ENCODE measurements at regions not wholly inside any gene's neighbourhood (a gene's known extent, or its start where the extent isn't known, plus 50 kb on each side); places are given as distances from the start of the nearest gene placed in this dataset.

DNA sequence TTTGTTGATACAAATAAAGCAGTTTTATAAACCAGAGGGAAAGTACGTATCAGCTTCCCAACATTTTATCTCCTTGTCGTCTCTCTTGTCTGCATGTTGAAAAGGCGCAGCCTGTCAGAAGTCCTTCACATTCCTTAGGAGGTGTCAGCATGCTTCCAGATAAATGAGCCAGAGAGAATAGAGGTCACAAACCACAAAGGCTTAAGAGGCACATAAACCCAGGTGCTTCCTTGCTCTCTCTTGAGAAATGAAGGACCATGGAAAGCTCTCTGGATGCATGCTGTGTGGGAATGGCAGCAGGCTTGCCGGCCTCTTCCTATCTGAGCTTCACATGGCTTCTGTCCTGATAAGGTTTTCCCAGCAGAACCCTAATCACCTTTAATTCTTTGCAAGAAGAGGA, 448.5 kb downstream of the XPNPEP1 start:
- no peak for DNase-seq

DNA sequence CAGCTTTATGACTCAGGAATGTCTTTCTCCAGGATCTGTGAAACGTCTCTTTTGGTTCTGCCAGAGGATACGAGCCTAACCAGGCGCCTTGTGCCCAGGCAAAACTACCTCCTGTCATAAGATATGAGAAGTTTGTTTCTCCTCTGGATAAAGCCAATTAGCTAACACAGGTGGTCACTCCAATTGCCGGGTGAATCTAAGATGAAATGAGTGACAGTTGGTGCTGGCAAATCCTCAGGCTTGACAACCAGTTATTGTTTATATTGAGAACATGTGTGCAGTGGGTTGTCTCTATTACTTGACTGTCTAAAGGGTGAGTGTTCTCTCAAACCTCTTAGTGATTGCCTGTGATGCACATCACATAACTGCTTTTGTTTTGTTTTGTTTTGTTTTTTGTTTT, 449.1 kb downstream of the XPNPEP1 start:
- DNase-seq = no peak

DNA sequence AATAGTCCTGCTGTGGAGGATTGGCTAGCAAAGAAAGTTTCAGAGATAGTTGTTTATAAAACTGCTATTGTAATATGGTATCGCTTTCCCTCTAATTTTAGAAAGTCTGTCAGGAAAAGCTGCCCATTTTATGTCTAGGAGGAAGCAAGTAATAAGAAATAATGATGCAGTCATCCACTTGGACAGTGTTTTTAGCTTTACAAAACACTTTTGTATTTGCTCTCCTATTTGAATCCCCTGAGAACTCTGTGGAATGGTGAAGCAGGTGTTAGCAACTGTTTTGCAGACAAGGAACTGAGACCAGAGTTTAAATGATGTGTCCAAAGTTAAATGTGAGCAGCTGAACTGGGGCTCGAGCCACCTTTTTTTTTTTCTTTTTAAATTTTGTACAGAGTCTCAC, 455.8 kb downstream of the XPNPEP1 start:
- DNase-seq = no peak

DNA sequence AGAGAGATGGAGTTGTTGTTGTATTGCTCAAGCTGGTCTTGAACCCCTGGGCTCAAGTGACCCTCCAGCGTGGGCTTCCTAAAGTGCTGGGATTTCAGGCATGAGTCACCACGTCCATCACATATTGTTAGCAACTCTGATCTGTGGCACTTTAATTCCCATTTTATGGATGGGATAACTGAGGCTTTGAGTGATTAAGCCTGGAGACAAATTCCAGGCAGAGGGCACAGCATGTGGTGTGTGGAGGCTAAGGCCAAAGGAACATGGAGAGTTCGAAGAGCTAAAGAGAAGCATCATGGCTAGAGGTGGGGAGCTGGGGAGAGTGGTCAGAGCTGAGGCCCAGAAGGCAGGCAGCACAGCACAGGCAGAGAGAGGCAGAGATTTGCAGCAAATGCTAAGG, 458.4 kb downstream of the XPNPEP1 start:
- DNase-seq = no peak

DNA sequence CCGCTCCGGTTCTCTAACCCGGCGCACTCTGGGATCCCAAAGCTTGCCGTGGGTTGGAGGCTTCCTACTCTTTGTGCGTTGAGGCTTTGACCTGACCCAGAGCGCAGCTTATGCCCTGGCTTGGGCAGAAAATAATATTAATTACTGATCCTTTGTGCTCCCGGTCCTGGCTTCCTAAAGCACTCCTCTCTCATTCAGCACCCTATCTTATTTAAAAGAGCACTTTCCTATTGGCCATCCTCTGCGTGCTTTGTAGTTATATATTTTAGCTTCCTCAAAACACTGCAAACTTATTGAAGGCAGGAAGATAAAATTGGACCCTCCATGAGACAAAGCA, 466.0 kb downstream of the XPNPEP1 start:
- no peak for DNase-seq

DNA sequence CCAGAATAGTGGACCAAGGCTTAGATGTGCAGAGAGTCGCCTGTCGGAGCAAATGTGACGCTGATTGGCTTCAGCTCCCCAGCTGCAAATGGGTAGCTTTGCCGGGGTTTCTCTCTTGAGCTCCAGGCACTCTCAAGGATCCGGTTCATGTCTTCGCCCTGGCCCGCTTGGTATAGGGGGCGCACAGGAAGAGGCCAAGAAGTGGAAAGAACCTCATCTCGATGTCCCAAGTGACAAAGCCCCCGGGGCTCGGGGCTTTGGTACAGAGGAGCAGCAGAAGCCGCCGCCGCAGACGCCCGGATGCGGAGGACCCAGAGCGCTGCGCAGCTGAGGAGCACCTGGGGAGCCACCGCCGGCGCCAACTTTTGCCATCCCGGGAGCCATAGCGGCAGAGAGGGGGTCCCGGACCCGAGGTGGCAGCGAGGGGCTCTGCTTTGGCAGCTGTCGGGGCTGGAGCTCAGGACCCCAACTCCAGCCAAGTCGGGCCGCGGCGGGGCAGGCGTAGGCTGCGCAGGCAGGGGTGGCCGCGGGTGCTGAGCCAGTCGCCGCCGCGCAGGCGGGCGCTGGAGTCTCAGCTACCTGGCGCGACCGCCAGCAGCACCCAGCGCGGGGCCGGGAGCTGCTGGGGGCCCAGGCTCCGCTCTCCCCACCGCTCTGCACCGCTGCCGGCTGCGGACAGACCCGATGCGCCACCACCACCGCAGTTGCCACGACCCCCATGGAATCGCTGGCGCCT, 466.6 kb downstream of the XPNPEP1 start:
- DNase-seq = no peak

DNA sequence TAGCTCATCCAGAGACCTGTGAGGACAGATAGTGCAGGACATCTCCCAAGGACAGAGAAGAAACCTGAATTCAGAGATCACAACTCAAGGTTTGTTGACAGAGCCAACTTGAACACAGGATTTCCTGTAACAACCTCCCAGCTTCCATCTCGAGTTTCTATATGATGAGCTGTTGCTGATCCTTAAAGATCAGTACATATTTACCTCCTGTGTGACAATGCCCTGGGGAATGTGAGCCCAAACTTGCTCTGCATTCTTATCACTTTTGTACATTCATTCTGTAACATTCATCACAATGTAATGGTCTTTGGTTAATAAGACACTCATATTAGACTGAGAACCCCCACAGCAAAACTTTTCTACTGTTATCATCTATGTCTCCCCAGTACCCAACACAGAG, 468.6 kb downstream of the XPNPEP1 start:
- no peak for DNase-seq

DNA sequence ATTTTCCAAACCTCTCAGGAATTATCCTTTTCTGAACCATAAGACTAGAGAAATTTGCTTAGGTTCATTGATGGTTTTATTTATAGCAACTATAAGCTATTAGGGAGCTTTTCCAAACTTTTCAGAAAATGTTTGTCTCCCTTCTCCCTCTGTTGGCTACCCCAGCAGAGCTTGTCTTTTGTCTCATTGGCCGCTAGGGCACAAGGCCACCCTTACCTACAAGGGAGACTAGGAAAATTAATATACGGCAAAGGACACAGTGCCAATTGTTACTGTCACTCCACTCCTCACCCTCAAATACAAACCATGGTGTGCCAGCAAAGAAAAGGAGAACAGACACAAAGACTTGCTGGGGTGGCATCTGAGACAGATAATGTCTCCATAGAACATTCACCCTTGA, 471.4 kb downstream of the XPNPEP1 start:
- no peak for DNase-seq

DNA sequence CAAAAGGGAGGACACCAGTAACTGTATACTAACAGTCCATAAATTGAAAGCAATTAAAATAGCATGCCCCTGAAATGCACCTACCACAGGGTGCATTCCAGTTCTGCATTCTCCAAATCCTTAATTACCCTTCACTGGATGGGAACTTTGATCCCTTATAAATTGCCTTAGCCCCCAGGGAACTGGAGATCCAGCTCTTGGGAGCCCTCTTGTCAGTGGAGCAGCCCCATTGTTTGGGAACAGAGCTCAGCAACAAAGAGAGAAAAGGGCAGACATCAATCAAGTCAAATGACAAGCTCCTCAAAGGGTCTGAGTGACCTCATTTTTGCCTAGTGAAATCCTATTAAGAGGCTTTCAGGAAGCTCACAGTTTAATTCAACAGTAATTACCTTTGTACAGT, 472.6 kb downstream of the XPNPEP1 start:
- DNase-seq = no peak

DNA sequence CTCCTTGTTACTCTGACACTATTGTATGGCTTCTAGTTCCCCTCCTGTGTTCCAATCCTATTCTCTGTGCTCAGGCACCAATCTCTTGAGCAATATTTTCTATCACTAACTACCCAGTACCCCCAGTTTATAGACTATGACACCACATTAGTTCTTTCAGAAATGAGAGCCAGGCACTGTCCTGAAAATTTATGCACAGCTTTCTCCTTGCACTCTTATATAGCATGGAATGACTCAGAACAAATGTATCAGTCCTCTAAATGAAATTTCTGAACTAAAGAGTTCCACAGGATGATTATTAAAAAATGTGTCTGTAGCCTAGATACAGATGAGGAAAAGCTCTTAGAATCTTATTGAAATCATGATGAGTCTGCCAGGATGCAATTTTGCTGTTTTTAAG, 489.9 kb downstream of the XPNPEP1 start:
- no peak for DNase-seq

DNA sequence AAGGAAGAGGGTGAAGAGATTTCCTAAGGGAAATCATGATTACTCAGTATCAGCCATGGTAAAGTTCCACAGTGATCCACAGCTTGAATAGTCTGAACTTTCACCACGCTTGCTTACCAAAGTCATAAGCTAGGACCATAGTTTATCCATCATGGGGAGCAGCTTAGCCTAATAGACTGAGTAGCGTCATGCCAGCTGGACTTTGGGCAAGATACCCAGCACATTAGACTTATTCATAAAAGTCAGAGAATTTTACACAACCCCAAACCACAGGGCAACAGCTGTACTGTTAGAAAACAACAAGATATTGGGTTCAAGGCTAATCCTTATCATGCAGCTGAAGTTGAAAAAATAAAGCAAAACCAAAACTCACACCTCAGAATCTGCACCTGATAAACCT, 491.0 kb downstream of the XPNPEP1 start:
- DNase-seq = no peak

DNA sequence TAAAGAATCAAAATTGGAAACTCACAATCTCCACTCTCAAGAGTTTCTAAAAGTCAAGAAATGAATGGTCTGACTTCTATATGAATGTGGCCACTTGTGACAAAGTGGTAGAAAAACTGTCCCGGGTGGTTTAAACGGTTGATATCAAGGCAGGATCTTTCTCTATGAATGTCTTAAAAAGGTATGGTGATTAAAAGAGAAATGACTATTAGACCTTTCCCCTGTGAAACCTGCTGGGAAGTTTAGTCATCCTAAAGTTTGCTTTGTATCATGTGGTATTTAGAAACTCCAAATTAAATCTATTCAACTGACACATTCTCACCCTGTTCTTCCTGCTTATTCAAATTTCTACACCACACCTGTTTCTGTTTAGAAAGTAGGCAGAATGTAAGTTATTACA, 492.5 kb downstream of the XPNPEP1 start:
- no peak for DNase-seq

DNA sequence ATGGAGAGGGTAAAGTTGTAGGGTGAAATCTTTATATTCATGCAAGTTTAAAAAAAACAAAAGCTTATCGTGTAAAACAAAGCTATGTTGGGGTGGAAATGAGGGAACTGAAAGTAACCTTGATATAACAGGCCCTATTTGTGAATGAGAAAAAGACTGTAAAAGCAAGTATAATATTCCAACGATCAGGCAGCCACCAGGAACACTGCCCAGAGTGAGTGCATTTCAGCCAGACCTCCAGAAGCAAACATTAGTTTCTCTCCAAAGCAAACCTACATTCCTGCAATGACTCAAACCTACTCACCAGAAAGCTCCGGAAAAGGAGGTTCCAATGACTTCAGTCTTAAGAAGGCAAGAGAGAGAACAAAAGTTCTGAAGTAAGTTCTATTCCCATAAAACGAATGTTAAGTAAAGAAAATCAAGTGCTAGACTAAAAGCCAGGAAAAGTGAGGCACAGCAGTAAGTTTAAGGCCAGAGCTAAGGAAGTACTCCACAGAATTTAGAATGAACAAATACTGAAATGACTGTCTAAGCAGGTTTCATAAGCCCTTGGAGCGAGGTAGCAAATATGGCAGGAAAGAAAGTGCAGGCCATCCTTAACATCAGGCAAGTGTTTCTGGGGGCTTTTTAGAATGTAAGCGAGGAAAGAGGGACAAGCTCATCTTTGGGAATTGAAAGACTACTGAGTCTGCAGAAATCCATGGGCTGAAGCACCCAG, 493.1 kb downstream of the XPNPEP1 start:
- no peak for DNase-seq

DNA sequence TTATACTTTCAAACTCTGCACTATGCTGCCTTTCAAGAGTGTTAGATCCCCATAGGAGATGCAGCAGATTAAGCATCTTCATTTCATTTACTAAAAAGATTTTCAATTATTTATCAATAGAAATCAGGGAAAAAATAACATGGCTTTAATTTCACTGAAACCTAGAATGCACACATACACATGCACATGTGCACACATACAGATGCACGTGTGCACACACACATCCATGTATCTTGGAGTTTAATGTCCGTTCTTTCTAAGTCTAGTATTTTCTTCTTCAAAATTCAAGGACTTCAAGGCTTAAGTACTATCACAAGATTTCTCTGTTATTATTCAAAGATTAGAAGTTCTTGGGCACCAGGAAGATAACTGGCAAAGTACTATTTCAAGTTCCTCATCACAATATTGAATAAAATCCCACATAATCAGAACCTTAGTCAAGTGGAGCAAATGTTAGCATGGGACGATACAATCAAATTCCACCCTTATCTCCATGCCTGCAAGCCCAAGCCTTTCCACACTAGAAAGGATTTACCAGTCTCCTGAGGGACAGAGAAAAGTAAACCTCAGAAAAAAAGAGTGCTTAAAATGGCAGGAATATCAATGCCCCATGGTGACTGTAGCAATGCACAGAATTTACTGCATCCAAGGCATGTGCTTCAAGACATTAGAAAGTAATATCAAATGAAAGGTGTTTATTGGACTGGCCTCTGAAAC, 494.4 kb downstream of the XPNPEP1 start:
- DNase-seq = no peak

DNA sequence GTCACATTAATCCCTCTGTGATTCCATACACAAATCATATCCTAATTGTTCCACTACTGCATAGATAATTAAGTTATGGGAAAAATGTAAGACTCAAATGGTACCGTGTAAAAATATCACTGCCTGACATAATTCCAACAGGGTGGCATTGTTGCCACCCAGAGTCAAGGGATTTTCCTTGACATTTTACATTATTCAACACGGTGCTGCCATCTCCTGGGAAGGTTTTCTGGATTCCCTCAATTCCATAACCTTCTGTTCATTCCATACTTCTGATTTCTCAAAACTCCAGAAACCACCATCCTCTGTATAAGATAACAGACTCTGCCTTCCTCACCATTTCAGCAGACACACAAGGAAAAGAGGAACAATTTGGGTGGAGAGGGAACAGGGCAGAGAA, 495.9 kb downstream of the XPNPEP1 start:
- no peak for DNase-seq

DNA sequence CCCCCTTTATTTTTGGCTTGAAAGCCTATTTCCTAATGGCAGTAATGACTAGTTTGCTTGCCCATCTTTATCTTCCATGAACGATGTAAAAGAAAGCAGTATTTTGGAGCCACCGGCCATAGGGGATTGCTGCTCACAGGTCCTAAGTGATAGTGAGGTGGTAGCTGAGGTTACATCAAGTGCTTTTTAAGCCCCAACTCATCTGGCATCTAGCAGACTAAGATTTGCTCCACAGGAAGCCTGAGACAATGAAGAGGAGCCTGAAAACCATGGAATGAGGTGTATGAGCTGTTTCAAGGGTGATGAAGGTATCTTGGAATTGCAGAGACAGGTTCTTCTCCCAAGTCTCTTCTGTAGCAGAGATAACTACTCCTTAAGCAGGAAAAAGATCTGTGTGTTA, 496.3 kb downstream of the XPNPEP1 start:
- DNase-seq = no peak

DNA sequence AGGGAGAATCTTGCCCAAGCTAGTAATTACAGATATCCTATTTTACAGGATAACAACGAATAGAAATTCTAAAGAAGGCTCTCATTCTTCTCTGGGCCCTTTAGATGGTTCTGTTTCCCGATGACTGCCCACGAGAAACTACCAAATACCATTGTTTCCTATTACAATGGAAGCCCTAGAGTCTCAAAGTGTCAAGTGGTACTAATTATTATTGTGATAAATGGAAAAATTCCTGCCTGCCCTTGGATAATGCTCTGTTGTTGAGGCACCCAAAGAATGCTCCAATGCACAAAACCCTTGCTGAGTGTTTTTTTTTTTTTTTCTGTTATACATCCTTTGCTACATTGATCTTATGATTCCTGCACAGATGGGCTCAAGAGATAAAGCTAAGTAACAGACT, 504.5 kb downstream of the XPNPEP1 start:
- DNase-seq = no peak

DNA sequence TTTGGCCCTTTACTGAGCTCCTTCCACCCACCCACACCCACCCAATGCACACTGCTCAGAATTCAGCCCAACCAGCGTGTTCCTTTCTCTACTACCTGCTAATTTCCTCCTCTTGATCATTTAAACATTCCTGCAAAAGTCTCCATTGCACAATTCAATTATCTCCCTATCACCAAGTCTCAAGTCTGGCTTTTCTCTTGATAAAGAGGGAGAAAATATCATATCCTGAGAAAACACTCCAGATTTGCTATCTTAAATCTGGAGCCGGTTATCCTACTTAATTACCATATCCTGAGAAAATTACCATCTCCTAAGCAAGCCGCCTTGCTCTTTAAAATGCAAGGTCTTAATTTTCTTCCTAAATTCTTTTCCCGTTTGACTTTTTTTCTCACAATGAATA, 505.5 kb downstream of the XPNPEP1 start:
- DNase-seq = no peak

DNA sequence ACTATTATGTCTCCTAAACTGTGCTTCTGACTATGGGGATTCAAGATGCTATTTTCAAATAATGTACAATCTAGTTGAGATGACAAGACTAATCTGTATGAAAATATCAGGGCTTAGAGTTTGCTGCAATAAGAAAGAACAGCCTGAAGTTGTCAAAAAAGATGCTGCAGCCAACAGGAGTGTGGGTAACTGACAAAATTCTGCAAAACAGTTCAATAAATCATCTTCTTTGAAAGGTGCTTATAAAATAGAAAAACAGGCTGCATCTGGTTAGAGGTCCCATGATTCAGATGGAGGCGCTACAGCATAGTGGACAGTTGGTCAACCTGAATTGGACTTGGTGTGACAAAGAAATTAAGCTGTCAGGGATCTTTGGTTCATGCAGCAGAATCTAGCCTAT, 511.0 kb downstream of the XPNPEP1 start:
- no peak for DNase-seq

DNA sequence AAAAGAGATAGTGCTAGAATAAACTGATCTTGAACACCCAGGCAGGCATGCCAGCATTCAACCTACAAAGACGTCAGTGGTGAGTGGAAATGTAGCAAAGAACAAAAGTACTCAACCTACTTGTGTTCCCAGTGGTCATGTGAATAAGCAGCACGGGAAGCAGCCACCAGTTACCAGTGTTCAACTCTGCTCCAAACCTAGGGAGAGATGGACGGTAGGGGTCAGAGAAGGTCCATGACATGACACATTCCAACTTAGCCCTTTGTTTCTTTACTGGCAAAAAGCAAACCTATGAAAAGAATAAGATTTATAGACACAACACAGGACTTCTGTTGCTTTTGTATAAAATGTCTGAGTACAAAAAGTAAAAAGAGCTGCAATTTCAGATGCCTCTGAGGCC, 511.4 kb downstream of the XPNPEP1 start:
- DNase-seq = no peak

DNA sequence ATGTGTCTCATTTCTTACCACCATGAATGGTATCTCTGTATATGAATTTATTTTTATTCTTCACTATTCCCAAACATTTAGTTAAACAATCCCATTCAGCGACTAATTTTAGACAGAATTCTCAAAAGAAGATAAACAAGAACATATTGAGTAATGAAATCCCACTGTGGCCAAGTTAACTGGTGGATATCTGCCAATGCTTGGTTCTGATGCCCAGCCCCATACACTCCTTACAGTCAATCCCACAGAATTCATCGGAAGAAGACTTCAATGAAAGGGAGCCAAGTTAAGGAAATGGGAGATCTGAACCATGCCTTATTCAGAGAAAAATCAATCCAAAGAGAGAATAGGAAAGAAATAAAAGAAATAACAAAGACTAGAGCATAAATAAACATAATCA, 518.0 kb downstream of the XPNPEP1 start:
- DNase-seq = no peak

DNA sequence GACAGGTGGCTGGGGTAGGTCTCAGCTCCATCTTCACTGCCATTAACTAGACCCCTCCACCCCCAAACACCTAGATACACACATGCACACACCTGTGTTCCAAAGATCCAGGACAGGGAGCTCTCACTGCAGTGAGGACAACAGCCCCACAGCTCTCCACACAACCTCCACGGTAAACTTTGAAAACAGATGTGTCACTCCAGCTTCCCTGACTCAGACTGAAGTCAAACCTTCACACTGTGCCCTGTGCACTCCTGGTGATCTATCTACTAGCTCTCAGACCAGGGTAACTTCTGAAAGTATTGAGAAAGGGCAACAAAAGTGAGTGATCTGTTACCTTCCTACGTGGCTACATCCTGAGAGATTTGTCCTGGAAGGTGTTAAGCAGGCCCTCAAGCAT, 519.8 kb downstream of the XPNPEP1 start:
- no peak for DNase-seq

DNA sequence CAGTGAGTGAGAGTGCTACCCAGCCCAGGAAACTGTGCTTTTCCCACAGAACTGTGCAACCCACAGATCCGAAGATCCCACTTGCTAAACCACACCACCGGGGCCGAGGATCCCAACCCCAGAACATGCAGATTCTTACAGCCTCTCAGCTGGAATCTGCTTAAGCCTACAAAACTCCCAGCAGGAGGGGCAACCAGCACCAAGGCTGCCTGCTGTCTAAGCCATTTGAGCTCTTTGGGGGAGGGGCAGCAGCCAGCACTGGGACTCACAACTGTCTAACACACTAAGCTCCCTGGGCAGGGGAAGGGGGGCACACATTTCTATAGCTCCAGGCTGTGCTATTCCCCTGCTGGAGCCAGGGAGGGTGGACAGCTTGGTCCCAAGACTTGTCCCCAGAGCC, 529.9 kb downstream of the XPNPEP1 start:
- DNase-seq = no peak

DNA sequence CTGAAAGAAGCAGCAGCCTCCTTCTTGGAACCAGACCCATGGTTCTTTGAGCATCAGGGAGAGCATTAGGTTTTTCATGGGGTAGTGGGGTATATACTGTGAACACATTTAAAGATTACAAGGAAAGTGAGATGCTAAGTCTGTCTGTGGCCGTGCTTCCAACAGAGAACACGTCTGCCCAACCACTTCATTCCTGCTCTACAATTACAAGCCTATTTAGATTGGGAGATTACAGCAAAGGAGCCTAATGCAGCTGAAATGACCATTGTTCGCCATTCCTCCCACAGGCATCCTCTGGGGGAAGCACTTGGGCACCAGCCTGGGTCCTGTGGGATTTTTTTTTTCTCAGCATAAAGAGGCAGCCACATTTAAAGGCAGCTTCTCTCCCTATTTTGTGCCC, 536.4 kb downstream of the XPNPEP1 start:
- DNase-seq = no peak

All from NCI-H1930 (cell line).